GM23338 (cell line): ENCODE measurements at regions not wholly inside any gene's neighbourhood (a gene's known extent, or its start where the extent isn't known, plus 50 kb on each side); places are given as distances from the start of the nearest gene placed in this dataset.

ENCODE experiments used
- ATAC-seq: fragments of 200-7000 bp; cut with Tn5 transposase; 3 replicates; pipeline ENCODE4 v1.9.1; 2020
- DNase-seq: peaks from one replicate; pipeline ENCODE4 v3.0.0-alpha.2; 2015; ENCODE audit warnings: low spot score
- H2AFZ ChIP-seq: fragments of 200-600 bp; sonication (generic); 2 replicates; pipeline ENCODE4 v1.8.0; 2016; ENCODE audit warnings: antibody characterized with exemption, mild to moderate bottlenecking, moderate library complexity
- H3F3A ChIP-seq: fragments of 200-600 bp; sonication (generic); replicated peaks from 2 replicates; pipeline ENCODE4 v1.8.0; 2017; ENCODE audit warnings: antibody characterized with exemption, mixed run types, low read depth
- H3K27ac ChIP-seq: fragments of 200-600 bp; sonication (generic); 2 replicates; pipeline ENCODE4 v1.6.1; 2016; ENCODE audit warnings: low read depth
- H3K27me3 ChIP-seq: fragments of 200-600 bp; sonication (generic); 2 replicates; pipeline ENCODE4 v1.8.0; 2016; ENCODE audit warnings: mild to moderate bottlenecking, mixed run types, moderate library complexity; ENCODE audit not compliant: insufficient read depth
- H3K36me3 ChIP-seq: fragments of 200-600 bp; sonication (generic); 2 replicates; pipeline ENCODE4 v1.8.0; 2016; ENCODE audit warnings: mild to moderate bottlenecking; ENCODE audit not compliant: insufficient read depth
- H3K4me1 ChIP-seq: fragments of 200-600 bp; sonication (generic); 2 replicates; pipeline ENCODE4 v1.8.0; 2016; ENCODE audit warnings: mild to moderate bottlenecking, moderate library complexity; ENCODE audit not compliant: insufficient read depth
- H3K4me2 ChIP-seq: fragments of 200-600 bp; sonication (generic); 2 replicates; pipeline ENCODE4 v1.7.1; 2017; ENCODE audit warnings: mixed run types
- H3K4me3 ChIP-seq: fragments of 200-600 bp; sonication (generic); 2 replicates; pipeline ENCODE4 v1.6.1; 2016; ENCODE audit warnings: mixed run types
- H3K79me2 ChIP-seq: fragments of 200-600 bp; sonication (generic); replicated peaks from 2 replicates; pipeline ENCODE4 v1.8.0; 2017; ENCODE audit warnings: mild to moderate bottlenecking; ENCODE audit not compliant: insufficient read depth
- H3K9me2 ChIP-seq: fragments of 200-600 bp; sonication (generic); 2 replicates; pipeline ENCODE4 v1.8.0; 2017; ENCODE audit not compliant: insufficient read depth
- H4K20me1 ChIP-seq: fragments of 200-600 bp; sonication (generic); replicated peaks from 2 replicates; pipeline ENCODE4 v1.8.0; 2017; ENCODE audit warnings: mild to moderate bottlenecking; ENCODE audit not compliant: insufficient read depth
- H3K27ac Mint-ChIP-seq: 2 replicates; pipeline ENCODE4 v1.8.0; 2020; ENCODE audit warnings: inconsistent platforms, mild to moderate bottlenecking, moderate library complexity, mixed read lengths
- H3K27me3 Mint-ChIP-seq: 3 replicates; pipeline ENCODE4 v1.8.0; 2022; ENCODE audit warnings: low read depth, mild to moderate bottlenecking, moderate library complexity, mixed read lengths, inconsistent platforms; ENCODE audit not compliant: insufficient read depth, poor library complexity
- H3K36me3 Mint-ChIP-seq: 3 replicates; pipeline ENCODE4 v1.8.0; 2021; ENCODE audit warnings: low read depth, mild to moderate bottlenecking, inconsistent platforms, moderate library complexity, mixed read lengths
- H3K4me1 Mint-ChIP-seq: 3 replicates; pipeline ENCODE4 v1.8.0; 2020; ENCODE audit warnings: mild to moderate bottlenecking, inconsistent platforms, mixed read lengths
- H3K4me3 Mint-ChIP-seq: 3 replicates; pipeline ENCODE4 v1.8.0; 2021; ENCODE audit warnings: moderate library complexity, mild to moderate bottlenecking, inconsistent platforms, mixed read lengths
- H3K9me3 Mint-ChIP-seq: 3 replicates; pipeline ENCODE4 v1.8.0; 2020; ENCODE audit warnings: moderate library complexity, mild to moderate bottlenecking, inconsistent platforms, mixed read lengths
- CREB1 ChIP-seq: fragments of 250-450 bp; sonication (Bioruptor Pico); IDR thresholded peaks from 2 replicates; pipeline ENCODE4 v1.5.0; 2020; ENCODE audit warnings: low read depth, mild to moderate bottlenecking, moderate library complexity
- EZH2phosphoT487 ChIP-seq: fragments of 200-600 bp; sonication (generic); IDR thresholded peaks from one replicate; pipeline ENCODE4 v1.8.1; 2018; ENCODE audit warnings: antibody characterized with exemption; ENCODE audit not compliant: unreplicated experiment
- JUNB ChIP-seq: IDR thresholded peaks from one replicate; pipeline ENCODE4 v1.6.1; 2016; ENCODE audit warnings: antibody characterized with exemption; ENCODE audit not compliant: unreplicated experiment
- NANOG ChIP-seq: IDR thresholded peaks from 2 replicates; pipeline ENCODE4 v1.6.1; 2016; ENCODE audit warnings: antibody characterized with exemption, borderline replicate concordance
- POLR2AphosphoS5 ChIP-seq: IDR thresholded peaks from 2 replicates; pipeline ENCODE4 v1.6.1; 2016; ENCODE audit warnings: antibody characterized with exemption, low read depth
- ZNF114 ChIP-seq: fragments of 250-450 bp; sonication (Bioruptor Pico); IDR thresholded peaks from 2 replicates; pipeline ENCODE4 v1.5.0; 2020; ENCODE audit warnings: mild to moderate bottlenecking, moderate library complexity
- ZNF462 ChIP-seq: fragments of 250-450 bp; sonication (Bioruptor Pico); IDR thresholded peaks from 2 replicates; pipeline ENCODE4 v1.5.0; 2020; ENCODE audit warnings: mild to moderate bottlenecking, moderate library complexity
- TF ChIP-seq, protein P1 (sequence below), 2 experiments: fragments of 200-600 bp in 1 of 2; sonication (generic) in 1 of 2; conservative IDR thresholded peaks; 2 replicates each; pipeline versions ENCODE4 v1.5.1 to v1.6.1; 2016 to 2017; ENCODE audit warnings: antibody characterized with exemption in 2 of 2, low read depth in 2 of 2, mild to moderate bottlenecking in 2 of 2, moderate library complexity in 1 of 2

DNA sequence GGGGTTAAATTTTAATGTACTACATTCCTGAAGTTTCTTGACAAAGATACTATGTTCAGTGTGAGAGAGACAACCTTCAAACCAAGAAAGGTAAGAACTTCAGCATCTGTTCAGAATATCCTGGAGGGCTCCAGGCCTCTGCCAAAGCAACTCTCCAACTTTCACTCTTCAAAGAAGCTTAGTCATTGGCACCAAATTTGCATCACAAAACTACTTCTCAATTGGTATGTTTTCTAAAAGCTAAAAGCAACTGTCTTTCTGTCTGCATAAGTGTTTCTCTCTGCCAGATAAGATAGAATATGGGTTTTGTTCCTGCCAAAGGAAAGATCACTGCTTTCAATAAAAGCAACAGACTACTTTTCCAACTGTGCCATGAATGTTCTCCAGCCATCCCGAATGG is 187.4 kb downstream of the SUCLA2 start (continued):
- TF ChIP-seq ZNF462 (CRISPR knock-in tag), result peak; percentile 86
- TF ChIP-seq NANOG, result peak; percentile 31; the same call in 1 of the 2 replicates
- TF ChIP-seq EZH2phosphoT487, result no peak
- no peak for TF ChIP-seq JUNB

DNA sequence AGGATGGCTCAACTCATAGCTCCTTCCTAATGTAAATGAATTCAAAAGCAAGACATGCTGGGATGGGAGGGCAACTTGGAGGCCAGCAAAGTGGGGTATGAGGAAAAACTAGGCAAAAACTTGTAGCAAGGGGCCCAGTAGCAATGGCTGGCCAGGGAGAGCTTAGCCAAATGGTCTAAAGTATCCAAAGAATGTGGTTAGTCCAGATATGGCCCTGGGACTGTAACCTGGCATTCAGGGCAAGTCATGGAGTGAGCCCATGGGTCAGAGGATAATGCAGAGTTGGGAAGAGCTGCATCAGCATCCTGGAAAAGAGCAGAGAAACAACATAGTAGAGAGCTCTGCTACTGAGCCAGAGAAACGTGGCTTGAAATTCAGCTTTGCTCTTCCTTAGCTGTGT is 191.7 kb downstream of the SUCLA2 start:
- Mint-ChIP-seq H3K27ac (no peak overlapping the region), H3K27me3 (peaks cover 3% of the 10 kb centered on the region), H3K4me1 (peaks cover 21% of the 10 kb centered on the region), H3K36me3 (no peaks in the 10 kb centered on the region), H3K9me3 (no peaks in the 10 kb centered on the region), H3K4me3 (no peak overlapping the region)
- no peaks in the 10 kb centered on the region for H3K79me2 ChIP-seq
- peaks cover 6% of the 10 kb centered on the region for H3K4me1 ChIP-seq
- ATAC-seq (no peak), DNase-seq (no peak)
- no peaks in the 10 kb centered on the region for H3K27me3 ChIP-seq
- H3K4me3 ChIP-seq, result no peak overlapping the region
- no peak overlapping the region; the same call in 1 of the 2 replicates for H2AFZ ChIP-seq
- no peaks in the 10 kb centered on the region for H3K36me3 ChIP-seq
- no peak overlapping the region for H3K4me2 ChIP-seq
- H4K20me1 ChIP-seq, result no peaks in the 10 kb centered on the region
- H3K27ac ChIP-seq, result no peak overlapping the region
- peaks cover 8% of the 10 kb centered on the region; the same call in 1 of the 2 replicates for H3K9me2 ChIP-seq
- H3F3A ChIP-seq, result no peaks in the 10 kb centered on the region
- TF ChIP-seq ZNF462 (CRISPR knock-in tag), result no peak
- TF ChIP-seq JUNB, result no peak
- TF ChIP-seq, protein P1, sequence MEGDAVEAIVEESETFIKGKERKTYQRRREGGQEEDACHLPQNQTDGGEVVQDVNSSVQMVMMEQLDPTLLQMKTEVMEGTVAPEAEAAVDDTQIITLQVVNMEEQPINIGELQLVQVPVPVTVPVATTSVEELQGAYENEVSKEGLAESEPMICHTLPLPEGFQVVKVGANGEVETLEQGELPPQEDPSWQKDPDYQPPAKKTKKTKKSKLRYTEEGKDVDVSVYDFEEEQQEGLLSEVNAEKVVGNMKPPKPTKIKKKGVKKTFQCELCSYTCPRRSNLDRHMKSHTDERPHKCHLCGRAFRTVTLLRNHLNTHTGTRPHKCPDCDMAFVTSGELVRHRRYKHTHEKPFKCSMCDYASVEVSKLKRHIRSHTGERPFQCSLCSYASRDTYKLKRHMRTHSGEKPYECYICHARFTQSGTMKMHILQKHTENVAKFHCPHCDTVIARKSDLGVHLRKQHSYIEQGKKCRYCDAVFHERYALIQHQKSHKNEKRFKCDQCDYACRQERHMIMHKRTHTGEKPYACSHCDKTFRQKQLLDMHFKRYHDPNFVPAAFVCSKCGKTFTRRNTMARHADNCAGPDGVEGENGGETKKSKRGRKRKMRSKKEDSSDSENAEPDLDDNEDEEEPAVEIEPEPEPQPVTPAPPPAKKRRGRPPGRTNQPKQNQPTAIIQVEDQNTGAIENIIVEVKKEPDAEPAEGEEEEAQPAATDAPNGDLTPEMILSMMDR (conservative IDR thresholded peaks at IDR 0.05; ENCODE audit: low read depth in 2 of 2), result no peak
- TF ChIP-seq ZNF114 (CRISPR knock-in tag), result no peak
- no peak for TF ChIP-seq NANOG
- no peak for TF ChIP-seq CREB1 (CRISPR knock-in tag)
- TF ChIP-seq POLR2AphosphoS5, result no peak
- no peak for TF ChIP-seq EZH2phosphoT487
